Endothelial cell (in vitro differentiated cells): ENCODE measurements at regions not wholly inside any gene's neighbourhood (a gene's known extent, or its start where the extent isn't known, plus 50 kb on each side); places are given as distances from the start of the nearest gene placed in this dataset.

Source experiments
- DNase-seq: peaks from one replicate; pipeline ENCODE4 v3.0.0; 2021; ENCODE audit warnings: low spot score
- H3K27ac Mint-ChIP-seq: one replicate; pipeline ENCODE4 v1.8.0; 2021; ENCODE audit warnings: mixed read lengths, inconsistent platforms; ENCODE audit not compliant: unreplicated experiment
- H3K27me3 Mint-ChIP-seq: one replicate; pipeline ENCODE4 v1.8.0; 2021; ENCODE audit warnings: mild to moderate bottlenecking, moderate library complexity, mixed read lengths, inconsistent platforms; ENCODE audit not compliant: unreplicated experiment
- H3K36me3 Mint-ChIP-seq: one replicate; pipeline ENCODE4 v1.8.0; 2021; ENCODE audit warnings: mild to moderate bottlenecking, low read depth, mixed read lengths, inconsistent platforms; ENCODE audit not compliant: unreplicated experiment
- H3K4me1 Mint-ChIP-seq: one replicate; pipeline ENCODE4 v1.8.0; 2021; ENCODE audit warnings: mild to moderate bottlenecking, mixed read lengths, inconsistent platforms; ENCODE audit not compliant: unreplicated experiment
- H3K4me3 Mint-ChIP-seq: one replicate; pipeline ENCODE4 v1.8.0; 2021; ENCODE audit warnings: mild to moderate bottlenecking, mixed read lengths, inconsistent platforms; ENCODE audit not compliant: unreplicated experiment
- H3K9me3 Mint-ChIP-seq: one replicate; pipeline ENCODE4 v1.8.0; 2021; ENCODE audit warnings: mixed read lengths, inconsistent platforms; ENCODE audit not compliant: unreplicated experiment
- CTCF ChIP-seq: fragments of 200-600 bp; sonication (generic); IDR thresholded peaks from one replicate; pipeline ENCODE4 v1.5.0; 2021; ENCODE audit warnings: antibody characterized with exemption; ENCODE audit not compliant: unreplicated experiment

GRCh38 chr13:53250977-53251376 is 222.4 kb downstream of the OLFM4 start:
- no peak overlapping the region for H3K27ac Mint-ChIP-seq
- no peaks in the 10 kb centered on the region for H3K36me3 Mint-ChIP-seq
- TF ChIP-seq CTCF: no peak
- no peaks in the 10 kb centered on the region for H3K27me3 Mint-ChIP-seq
- no peaks in the 10 kb centered on the region for H3K9me3 Mint-ChIP-seq
- no peak overlapping the region for H3K4me3 Mint-ChIP-seq
- peaks cover 12% of the 10 kb centered on the region for H3K4me1 Mint-ChIP-seq
- no peak for DNase-seq

- TF ChIP-seq CTCF: no peak
- Mint-ChIP-seq H3K9me3 (no peaks in the 10 kb centered on the region), H3K27me3 (no peaks in the 10 kb centered on the region), H3K4me1 (peaks cover 24% of the 10 kb centered on the region), H3K36me3 (no peaks in the 10 kb centered on the region), H3K4me3 (no peak overlapping the region), H3K27ac (no peak overlapping the region)
- DNase-seq: peak; percentile 44
These were observed 225.9 kb downstream of the OLFM4 start for GRCh38 chr13:53254500-53254899.

GRCh38 chr13:53255795-53256194 is 227.2 kb downstream of the OLFM4 start:
- Mint-ChIP-seq H3K4me3 (no peak overlapping the region), H3K9me3 (no peaks in the 10 kb centered on the region), H3K27ac (no peak overlapping the region), H3K36me3 (no peaks in the 10 kb centered on the region), H3K27me3 (no peaks in the 10 kb centered on the region), H3K4me1 (peaks cover 22% of the 10 kb centered on the region)
- TF ChIP-seq CTCF: no peak
- no peak for DNase-seq

GRCh38 chr13:53260594-53260993 is 232.0 kb downstream of the OLFM4 start:
- Mint-ChIP-seq H3K36me3 (no peaks in the 10 kb centered on the region), H3K4me1 (peaks cover 14% of the 10 kb centered on the region), H3K27me3 (no peaks in the 10 kb centered on the region), H3K9me3 (no peaks in the 10 kb centered on the region), H3K4me3 (no peak overlapping the region), H3K27ac (no peak overlapping the region)
- no peak for TF ChIP-seq CTCF
- no peak for DNase-seq

GRCh38 chr13:53264751-53265385 is 236.3 kb downstream of the OLFM4 start:
- H3K27ac Mint-ChIP-seq: no peak overlapping the region
- H3K4me3 Mint-ChIP-seq: no peak overlapping the region
- H3K4me1 Mint-ChIP-seq: no peaks in the 10 kb centered on the region
- H3K36me3 Mint-ChIP-seq: no peaks in the 10 kb centered on the region
- TF ChIP-seq CTCF: no peak
- DNase-seq: no peak
- H3K9me3 Mint-ChIP-seq: no peaks in the 10 kb centered on the region
- H3K27me3 Mint-ChIP-seq: no peaks in the 10 kb centered on the region
